NOMO-1 (cell line): ENCODE measurements at regions not wholly inside any gene's neighbourhood (a gene's known extent, or its start where the extent isn't known, plus 50 kb on each side); places are given as distances from the start of the nearest gene placed in this dataset.

Experiments used
- DNase-seq, 2 experiments: peaks; one replicate each; lab custom pipeline; 2025; ENCODE audit not compliant: unreplicated experiment in 2 of 2; lab: John Stamatoyannopoulos, UW

DNA sequence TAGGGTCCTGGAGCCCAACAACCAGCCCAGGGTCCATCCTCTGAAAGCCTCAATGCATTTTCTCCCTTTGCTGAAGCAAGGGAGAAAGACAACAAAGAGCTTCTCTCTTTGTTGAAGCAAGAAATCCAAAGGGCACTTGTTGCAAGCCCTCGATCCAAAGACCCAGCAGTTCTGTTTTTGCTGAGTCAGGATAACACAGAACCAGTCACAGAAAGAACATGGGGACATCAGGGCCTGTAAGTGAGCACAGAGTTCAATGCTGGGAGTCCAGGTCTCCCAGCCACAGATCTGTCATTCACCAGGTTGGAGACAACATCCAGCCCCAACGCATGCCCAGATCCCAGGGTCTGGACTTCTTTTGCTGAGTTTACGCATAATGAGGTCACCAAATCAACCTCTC, 315.8 kb upstream of the KLHL29 start:
- no peak for DNase-seq

DNA sequence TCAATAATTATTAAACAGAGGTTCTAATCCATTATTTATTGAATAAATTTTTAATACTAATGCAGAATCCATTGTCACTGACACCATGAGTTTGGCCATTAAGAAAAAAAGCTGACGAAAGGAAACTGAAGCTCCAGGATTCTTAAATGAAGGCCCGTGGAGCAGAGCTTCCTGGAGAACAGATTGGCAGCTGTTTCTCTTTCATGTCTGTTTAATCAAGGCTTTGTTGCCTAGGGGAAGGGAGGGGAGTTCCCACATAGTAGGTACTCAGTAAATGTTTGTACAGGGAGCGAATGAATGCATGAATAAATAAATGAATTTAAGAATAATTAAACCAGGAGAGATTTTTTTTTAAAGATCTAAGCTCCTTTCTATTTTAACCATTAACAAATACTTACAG, 315.1 kb upstream of the KLHL29 start:
- DNase-seq = no peak

DNA sequence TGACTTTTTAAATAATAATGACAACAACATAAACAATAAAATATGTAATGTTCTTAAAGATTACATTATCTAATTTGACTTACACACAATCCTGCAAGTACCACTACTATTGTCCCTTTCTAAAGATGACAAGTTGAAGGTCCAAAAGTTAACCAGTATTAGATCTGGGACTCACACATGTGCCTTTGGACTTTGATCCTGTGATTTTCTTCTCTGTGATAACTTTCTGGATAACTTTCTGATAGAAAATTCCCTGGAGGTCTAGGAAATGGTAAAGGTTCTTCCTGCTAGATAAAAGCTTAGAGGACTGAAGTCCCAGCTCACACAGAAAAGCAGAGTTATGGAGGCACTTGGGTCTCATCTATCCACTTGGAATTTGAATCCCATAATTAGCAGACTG, 311.9 kb upstream of the KLHL29 start:
- DNase-seq = no peak

DNA sequence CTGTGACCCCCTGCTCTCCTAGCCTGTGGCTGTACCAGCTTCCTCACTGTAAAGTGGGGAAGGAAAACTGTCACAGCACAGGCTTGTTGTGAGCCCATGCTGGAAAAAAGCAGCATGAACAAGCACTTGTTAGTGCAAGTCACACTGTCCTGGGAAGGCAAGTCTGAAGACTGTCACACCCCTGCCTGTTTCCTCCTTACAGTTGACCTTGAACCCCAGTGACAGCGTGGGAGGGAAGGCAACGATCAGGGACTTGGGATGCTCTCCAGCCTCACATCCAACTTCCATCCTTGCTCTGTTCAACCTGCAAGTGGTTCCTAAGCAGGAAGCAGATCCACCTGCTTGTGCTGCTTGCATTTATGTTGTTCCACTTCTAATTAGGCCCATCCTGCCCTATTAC, 311.3 kb upstream of the KLHL29 start:
- no peak for DNase-seq

DNA sequence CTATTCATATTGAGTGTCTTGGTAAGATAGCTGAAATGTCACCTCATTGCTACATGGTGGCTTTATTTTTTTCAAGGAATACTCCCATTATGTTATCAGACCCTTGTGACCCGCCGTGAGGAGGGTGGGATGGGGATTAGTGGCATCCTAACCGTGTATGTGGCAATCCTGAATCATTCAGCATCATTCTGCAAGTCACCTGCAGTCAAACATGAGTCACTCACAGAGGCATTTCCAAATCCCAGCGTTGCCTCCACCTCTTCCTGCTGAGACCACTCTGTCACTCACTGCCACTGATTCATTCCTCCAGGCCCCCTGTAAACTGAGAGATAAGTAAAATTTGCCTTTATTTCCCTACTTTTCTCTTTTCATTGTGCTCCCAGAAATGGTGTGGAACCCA, 307.4 kb upstream of the KLHL29 start:
- DNase-seq = no peak

DNA sequence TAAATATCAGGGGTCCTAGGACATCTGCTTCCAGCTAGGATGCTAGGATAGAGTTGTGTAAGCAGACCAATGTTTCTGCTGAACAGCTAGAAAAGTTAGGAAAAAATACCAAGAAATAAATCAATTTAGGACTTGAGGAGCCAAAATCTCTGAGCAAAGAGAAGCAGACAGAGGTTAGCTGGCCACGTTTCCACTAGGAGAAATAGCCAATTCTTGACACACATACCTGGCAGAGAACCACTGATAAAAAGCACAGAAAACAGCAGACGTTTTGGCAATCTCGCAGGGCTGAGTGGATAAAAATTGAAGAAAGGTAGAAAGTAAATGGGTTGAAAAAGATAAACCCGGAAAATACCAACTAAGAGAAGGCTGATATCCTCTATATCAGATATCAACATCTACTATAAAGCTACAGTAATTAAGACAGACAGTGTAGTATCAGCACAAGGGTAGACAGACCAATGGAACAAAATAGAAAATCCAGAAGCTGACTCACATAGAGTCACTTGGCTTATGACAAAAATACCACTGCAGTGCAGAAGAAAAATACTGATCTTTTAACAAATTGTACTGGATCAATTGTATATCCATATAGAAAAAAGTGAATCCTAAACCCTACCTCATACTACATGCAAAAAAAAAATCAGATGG, 306.1 kb upstream of the KLHL29 start:
- no peak for DNase-seq

DNA sequence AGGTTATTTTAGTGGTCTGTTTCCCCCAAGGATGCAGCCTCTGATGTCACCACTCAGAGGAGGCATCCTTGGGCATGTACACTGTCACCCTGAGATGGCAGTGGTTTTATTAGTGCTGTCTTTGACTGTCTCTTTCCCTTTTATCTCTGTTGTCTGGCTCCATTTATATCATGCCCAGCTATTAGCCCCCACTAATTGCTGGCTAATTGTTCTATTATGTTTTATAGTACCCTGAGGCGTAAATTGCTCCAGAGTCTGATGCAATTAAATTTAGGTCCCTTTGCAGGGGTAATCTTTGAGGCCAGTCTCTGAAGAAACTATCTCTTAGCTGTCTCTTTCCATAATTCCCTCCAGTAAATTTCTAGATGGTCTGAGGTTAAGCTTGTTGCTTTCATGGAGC, 301.0 kb upstream of the KLHL29 start:
- no peak for DNase-seq

DNA sequence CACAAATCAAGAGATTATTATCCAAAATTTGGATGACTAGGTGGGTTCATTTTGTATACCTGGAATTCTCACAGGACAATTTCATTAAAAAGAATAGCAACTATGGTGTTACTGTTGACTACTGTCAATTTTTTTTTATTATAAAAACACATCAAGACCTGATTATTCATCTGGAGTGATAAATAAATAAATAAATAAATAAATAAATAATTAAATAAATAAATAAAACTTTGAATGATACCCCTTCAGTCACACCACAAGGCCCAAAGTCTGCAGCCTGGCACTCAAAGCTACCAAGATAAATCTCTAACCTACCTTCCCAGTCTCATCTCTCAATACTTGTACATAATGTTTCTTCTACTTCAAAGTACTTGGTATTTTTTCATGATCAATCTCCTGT, 294.0 kb upstream of the KLHL29 start:
- no peak for DNase-seq

DNA sequence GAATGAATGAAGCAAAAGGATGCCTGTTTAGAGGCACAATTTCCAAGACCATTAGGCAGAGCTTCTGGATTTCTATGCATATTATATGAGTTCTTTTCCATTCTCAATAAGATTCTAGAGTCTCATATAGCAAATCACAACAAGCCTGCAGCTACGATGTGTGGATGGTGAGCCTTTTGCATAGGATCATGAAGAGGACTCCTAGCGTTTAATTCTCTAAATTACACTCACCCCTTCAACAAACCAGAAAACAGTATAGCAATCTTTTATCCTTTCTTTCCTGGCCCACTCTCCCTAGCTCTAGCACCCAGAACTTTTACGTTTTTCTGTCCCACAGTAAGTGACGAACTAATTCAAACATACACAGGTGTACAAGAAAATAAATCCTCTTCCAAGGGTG, 293.1 kb upstream of the KLHL29 start:
- DNase-seq = no peak

DNA sequence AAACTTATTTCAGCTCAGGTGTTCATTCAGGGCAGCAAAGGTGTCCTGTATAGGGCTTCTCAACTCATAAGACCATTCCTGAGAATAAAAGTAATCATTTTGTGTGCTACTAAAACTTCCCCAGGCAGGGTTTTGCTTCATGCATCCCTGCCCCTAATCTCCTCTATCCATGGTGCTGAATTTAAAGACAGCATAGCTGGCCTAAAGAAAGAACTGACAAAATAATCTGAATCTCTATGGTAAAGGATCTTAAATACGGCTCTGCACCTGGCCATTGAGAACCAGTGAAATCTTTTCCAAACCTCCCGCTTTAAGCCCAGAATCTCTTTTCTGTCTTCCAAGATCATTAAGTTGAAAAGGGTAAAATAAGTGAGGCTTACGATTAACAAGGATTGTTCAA, 292.1 kb upstream of the KLHL29 start:
- DNase-seq = no peak

DNA sequence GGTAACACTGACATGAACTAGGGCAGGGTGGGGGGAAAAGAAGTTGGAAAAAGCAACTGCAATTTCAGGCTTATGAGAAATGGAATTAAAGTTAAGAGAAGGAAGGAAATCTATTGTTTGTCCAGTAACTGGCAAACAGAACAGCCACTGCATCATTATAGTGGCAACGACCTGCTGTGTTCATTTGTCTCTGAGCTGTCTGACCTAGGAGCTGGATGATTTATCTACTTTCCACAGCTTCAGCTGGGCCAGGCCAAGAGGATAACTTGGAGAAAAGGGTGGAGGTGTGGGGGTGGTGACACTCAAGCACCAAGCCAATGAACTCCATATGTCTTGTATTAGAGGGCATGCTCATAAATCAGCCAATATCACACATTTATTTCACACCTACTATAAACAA, 291.5 kb upstream of the KLHL29 start:
- DNase-seq = no peak

DNA sequence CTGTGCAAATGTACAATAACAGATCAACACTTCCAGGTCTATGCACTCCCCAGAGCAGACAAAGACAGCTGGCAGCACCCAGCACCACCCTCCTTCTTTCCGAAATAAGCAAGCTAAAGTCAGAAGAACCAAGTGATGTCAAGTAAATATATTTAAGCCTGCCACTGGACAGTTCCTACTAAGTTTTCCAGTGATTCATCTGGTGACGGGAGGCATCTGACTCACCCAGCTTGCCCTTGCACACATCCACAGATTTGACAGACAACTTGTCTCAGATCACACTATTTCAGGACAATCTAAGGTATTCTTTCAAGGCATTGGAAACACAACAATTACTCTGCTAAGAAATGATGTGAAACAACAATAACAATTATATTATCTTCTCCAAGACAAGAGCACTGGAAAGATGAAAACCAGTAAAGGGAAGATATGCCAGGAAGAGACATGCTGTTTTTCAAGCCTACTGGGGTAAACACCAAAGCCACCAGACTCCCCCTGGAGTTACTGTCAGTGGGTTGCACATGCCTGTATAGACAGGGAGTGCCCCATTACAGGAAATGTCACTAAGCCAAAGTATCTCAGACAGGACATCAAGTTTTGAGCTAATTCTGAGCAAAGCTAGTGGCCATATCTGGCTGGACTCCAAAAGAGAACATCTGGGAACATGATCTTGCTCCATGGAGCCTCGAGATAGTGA, 287.9 kb upstream of the KLHL29 start:
- no peak for DNase-seq

DNA sequence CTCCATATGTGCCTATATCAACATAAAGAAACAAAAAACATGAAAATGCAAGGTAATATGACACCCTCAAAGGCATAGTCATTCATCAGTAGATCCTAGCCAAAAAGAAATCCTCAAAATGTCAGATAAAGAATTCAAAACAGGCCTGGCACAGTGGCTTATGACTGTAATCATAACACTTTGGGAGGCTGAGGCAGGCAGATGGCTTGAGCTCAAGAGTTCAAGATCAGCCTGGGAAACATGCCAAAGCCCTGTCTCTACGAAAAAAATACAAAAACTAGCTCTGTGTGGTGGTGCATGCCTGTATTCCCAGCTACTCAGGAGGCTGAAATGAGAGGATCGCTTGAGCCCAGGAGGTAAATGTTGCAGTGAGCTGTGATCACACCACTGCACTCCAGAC, 284.6 kb upstream of the KLHL29 start:
- DNase-seq = no peak

DNA sequence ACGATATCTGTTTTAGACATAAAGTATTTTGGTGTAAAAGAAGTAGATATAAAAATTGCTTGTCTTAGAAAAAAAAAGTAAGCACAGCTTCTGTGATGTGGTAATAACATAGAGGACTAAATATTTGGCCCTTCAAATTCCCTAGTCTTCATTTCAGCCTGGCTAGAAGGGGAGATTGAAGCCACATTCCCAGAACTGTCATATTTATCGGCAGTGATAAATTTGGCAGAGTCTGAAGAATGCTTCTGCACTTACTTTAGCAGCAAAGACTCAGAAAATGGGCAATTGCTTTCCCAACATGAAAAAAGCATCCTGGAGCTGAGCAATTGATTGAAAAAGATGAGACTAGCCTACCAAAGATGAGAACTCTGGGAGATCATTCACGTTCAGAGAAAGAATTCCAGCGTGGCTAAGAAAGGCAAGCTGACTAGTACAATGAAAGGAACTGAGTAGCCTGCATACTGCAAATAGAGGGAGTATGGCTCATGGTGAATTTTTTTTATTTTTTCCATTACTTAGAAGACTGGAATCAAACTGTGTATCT, 278.7 kb upstream of the KLHL29 start:
- no peak for DNase-seq

DNA sequence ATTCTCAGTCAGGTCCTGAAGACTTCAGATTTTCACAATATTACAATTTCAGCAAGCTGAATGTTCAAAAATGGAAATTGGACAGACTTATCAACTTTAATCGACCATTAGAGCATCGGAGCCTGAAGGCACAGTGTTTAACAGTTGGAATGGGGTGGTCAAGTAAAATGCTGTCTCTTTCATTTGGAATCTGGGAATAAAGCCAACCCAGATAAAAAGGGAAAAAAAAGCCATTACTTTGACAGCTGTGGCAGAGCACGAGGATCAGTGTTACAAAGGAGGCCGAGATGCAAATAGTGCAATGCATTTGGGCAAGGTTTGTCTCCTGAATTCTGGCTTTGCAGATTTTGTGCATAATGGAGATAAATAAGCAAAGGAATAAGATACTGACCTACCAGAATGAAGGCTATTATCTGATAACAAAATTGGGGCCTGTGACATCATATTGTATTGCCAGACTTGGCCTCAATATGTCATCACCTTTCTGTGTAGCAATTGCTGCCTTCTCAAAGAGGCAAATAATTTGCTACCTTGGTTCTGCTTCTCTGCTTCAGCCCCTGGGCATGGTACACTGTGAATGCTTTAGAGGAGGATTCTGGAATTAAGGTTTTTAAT, 277.5 kb upstream of the KLHL29 start:
- no peak for DNase-seq

DNA sequence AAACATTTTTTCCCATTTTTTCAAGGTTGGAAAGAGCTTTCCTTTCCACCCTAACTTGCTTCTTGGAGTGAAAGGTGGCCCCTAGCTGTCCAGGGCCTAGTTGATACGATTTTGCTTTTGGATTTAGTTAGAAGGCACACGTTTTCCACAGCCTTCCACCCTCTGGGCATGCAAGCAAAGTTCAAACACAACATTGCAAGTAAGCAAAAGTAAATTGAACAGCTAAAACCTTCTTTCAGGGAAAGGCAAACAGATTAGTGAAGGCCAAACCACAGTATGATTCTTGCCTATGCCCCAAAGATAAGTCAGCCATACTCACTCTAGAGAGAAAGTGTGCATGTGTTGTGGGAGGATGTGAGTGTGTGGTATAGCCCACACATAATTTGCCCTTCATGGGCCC, 273.7 kb upstream of the KLHL29 start:
- DNase-seq = no peak

DNA sequence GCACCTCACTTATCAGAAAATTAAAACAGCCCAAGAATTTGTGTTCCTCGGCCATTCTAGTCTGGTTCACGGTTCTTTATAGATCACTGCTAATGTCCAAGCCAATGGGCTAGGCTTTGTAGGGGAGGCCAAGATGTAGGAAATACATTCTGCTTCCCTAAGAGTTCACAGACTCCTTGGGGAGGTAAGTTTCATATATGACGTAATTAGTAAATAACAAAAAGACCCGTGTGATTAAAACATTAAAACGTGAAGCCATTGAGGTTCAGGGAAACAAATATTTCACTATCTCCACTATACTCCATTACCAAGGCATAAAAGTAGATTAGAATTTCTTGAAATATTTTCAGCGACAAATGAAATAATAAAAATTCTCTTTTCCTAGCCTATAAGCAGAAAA, 272.5 kb upstream of the KLHL29 start:
- DNase-seq = no peak

DNA sequence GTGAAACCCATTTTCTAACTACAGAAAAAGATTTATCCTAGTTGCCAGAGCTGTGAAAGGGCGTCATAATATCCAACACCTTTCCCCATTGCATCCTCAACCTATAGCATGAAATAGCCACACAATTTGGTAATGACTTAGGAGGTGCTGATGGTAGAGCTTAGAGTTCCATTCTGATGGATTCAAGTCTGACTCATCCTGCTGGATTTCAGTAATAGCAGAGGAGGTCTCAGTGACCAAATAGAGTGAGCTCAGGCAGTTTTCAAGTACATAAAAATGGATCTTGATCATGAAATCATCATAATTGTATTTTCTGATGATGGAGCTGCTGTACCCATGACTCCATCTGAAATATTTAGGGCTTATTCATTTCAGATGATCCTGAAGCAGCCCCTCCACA, 270.7 kb upstream of the KLHL29 start:
- no peak for DNase-seq

DNA sequence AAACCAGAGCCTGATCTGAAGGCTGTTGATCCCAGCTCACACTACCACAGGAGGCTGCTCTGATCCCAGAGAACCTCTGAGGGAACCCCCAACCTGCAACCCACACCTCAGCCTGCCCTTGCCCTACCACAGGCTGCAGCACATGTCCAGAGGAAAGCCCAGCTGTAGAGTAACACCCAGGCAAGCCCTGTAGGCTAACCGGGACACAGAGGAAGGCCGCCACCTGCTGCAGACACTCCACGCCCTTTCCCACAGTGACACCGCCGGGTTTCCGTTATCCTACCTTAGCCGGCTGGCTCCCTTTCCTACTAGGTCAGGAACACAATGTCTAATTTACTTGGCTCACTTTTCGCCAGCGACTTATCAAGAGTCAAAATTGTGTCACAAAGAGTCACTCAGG, 266.7 kb upstream of the KLHL29 start:
- DNase-seq = no peak

DNA sequence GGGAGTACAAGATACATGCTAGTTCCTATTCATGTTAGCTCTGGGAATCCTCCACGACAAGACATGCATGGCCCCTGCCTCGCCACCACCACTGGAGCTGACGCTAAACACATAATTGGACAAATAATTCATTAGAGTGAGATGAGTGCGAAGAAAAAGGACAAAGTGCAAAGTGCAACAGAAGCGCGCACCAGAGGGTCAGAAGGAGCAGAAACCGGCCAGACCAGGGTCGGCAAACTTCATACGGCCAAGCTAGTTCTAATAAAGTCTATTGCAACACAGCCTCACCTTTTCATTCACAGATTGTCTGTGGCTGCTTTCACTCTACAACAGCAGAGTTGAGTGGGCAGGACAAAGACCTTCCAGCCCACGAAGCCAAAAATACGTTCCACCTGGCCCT, 266.1 kb upstream of the KLHL29 start:
- DNase-seq = no peak

DNA sequence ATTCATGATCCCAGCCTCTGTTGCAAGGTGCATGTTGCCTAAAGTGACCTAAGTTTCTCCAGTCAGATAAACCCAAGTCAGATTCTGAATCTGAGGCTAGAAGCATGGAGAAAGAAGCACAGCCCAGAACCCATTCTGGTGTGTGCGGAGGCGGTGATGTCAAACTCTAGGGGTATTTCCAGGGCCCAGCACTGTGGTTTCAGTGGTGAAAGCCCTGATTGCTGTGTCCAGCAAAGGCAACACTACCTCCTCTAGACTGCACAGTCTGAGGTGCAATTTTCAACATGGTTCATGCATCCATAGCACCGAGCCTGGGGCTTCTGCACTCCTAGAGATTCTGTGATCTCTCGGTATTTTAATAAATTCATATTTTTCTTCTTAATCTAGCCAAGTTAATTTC, 264.8 kb upstream of the KLHL29 start:
- no peak for DNase-seq

DNA sequence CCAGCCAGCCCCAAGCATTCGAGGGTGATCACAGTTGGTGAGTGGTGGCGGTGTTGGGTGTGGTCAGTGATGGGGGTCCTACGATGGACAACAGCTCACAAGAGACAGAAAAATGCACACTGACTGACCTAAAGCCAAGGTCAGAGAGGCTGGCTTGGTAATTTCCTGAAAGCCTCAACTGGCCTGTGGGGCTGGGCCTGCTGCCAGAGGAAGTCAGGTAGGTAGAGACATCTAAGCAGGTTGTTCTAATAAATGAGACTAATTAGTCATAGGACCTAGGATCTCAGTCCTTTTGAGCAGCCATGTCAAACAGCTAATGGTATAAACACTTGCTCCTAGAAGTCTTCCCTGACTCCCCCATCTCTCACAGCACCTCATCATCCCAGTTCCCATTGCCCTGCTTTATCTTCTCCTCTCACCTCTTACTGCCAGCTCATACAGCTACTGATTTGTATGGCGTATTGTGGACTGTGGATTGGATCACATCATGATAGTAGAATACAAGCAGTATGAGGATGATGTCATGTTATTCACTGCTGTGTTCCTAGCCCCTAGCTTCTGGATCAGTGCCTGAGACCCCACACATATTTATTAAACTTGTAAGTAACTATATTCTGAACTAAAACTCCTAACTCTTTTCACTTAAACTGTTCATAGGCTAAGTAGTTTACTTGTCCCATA, 262.9 kb upstream of the KLHL29 start:
- DNase-seq = no peak
